ENCODE measurements at regions not wholly inside any gene's neighbourhood (a gene's known extent, or its start where the extent isn't known, plus 50 kb on each side); places are given as distances from the start of the nearest gene placed in this dataset.

DNA sequence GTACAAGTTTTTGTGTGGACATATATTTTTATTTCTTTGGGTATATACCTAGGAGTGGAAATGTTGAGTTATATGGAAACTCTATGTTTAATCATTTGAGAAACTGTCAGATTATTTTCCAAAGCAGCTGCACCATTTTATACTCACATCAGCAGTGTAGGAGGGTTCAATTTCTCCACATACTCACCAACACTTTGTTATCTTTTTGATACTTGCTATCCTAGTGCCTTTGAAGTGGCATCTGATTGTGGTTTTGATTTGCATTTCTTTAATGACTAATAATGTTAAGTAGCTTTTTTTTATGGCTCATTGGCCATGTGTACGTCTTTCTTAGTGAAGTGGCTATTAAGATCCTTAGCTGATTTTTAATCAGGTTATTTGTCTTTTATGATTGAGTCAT lies 64.7 kb upstream of the SLC8A1 start:
- Histone ChIP-seq H3K4me1 (no peaks in the 10 kb centered on the region), H3K9me3 (no peaks in the 10 kb centered on the region), H3K36me3 (no peaks in the 10 kb centered on the region), H3K27ac (no peak overlapping the region), H3K4me3 (no peak overlapping the region), H3K27me3 (no peaks in the 10 kb centered on the region)
- FAIRE-seq (no peak), ATAC-seq (no peak), DNase-seq (no peak)
- TF ChIP-seq, protein P1, sequence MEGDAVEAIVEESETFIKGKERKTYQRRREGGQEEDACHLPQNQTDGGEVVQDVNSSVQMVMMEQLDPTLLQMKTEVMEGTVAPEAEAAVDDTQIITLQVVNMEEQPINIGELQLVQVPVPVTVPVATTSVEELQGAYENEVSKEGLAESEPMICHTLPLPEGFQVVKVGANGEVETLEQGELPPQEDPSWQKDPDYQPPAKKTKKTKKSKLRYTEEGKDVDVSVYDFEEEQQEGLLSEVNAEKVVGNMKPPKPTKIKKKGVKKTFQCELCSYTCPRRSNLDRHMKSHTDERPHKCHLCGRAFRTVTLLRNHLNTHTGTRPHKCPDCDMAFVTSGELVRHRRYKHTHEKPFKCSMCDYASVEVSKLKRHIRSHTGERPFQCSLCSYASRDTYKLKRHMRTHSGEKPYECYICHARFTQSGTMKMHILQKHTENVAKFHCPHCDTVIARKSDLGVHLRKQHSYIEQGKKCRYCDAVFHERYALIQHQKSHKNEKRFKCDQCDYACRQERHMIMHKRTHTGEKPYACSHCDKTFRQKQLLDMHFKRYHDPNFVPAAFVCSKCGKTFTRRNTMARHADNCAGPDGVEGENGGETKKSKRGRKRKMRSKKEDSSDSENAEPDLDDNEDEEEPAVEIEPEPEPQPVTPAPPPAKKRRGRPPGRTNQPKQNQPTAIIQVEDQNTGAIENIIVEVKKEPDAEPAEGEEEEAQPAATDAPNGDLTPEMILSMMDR (IDR thresholded peaks at IDR 0.05) = no peak
- WGBS, 2 donors = 32 to 59% methylated on average over 1 of the region's 1 CpG
- intact Hi-C loops (cut with DNase I) = no loop called here

DNA sequence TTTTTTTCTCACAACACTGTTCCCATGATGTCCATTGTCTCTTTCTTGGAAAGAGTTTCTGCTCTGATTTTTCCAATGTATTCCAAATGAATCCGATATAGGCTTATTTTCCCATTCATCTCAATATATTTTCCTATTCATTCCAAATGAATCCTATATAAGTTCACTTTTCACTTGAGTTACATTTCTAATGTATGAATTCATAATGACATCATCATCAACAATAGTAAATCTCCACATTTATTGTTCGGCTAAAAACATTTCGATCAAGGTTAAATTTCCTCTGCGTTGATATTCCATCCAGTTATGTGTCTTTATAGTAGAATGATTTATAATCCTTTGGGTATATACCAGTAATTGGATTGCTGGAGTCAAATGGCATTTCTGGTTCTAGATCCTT lies 76.7 kb upstream of the SLC8A1 start:
- intact Hi-C loops (cut with DNase I) = no loop called here
- no peak overlapping the region for H3K4me3 ChIP-seq
- H3K9me3 ChIP-seq = no peaks in the 10 kb centered on the region
- H3K4me1 ChIP-seq = no peaks in the 10 kb centered on the region
- WGBS, 2 donors = 75 to 87% methylated on average over 4 of the region's 4 CpGs
- ATAC-seq (no peak), FAIRE-seq (no peak), DNase-seq (no peak)
- TF ChIP-seq, protein P1 (IDR thresholded peaks at IDR 0.05) = no peak
- no peak overlapping the region for H3K27ac ChIP-seq
- no peaks in the 10 kb centered on the region for H3K27me3 ChIP-seq
- H3K36me3 ChIP-seq = no peaks in the 10 kb centered on the region

DNA sequence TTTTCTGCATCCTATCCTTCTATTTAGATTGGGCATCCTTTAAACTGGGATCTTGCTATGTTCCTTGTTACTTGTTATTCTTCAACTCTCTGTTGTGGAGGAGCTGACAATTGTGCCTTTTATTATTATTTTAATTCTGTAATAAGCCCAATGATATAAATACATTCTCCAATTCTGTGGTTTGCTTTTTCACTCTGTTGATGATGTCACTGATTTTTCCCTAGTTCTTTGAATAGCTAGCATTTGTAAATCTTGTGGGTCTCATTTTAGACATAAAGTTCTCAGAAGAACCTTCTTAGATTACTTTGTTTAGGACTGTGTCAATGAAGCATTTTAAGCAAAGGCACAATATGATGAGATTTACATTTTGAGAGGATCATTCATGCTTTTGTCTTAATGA lies 79.5 kb upstream of the SLC8A1 start:
- FAIRE-seq = no peak
- TF ChIP-seq, protein P1 (IDR thresholded peaks at IDR 0.05) = no peak

DNA sequence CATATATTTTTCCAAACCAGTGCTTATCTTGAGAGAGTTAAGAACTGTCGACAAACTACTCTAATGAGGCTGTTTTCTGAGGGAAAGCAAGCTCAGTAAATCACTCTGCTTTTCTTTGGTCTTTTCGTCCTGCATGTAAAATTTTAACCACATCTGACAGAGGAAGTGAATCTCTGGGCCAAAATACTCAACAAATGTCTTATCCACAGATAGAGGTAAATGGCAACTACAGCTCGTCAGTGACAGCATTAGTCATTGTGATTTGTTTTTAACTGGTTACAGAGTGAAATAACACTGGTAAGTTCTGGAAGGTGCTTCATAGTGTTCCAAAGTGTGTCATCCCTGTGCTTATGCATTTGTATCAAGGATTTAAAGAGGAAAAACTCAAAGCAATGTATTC lies 82.6 kb upstream of the SLC8A1 start:
- no peaks in the 10 kb centered on the region for H3K27me3 ChIP-seq
- no peak overlapping the region for H3K4me3 ChIP-seq
- TF ChIP-seq, protein P1 (IDR thresholded peaks at IDR 0.05) = no peak
- intact Hi-C loops (cut with DNase I) = no loop called here
- no peaks in the 10 kb centered on the region for H3K9me3 ChIP-seq
- H3K36me3 ChIP-seq = no peaks in the 10 kb centered on the region
- DNase-seq (no peak), ATAC-seq (no peak), FAIRE-seq (no peak)
- 23% methylated on average over 3 of the region's 3 CpGs for WGBS, 2 donors
- H3K4me1 ChIP-seq = no peaks in the 10 kb centered on the region
- no peak overlapping the region for H3K27ac ChIP-seq

More for the DNA sequence above, 79.5 kb upstream of the SLC8A1 start:
- Histone ChIP-seq H3K27ac (no peak overlapping the region), H3K27me3 (no peaks in the 10 kb centered on the region), H3K9me3 (no peaks in the 10 kb centered on the region), H3K4me1 (no peaks in the 10 kb centered on the region), H3K4me3 (no peak overlapping the region), H3K36me3 (no peaks in the 10 kb centered on the region)
- intact Hi-C loops (cut with DNase I) = no loop called here
- no peak for DNase-seq
- ATAC-seq = no peak

GRCh38 chr2:40535972-40536371 lies 84.1 kb upstream of the SLC8A1 start:
- intact Hi-C loops (cut with DNase I) = no loop called here
- TF ChIP-seq, protein P1 (IDR thresholded peaks at IDR 0.05) = no peak
- Histone ChIP-seq H3K27ac (no peak overlapping the region), H3K4me1 (no peaks in the 10 kb centered on the region), H3K27me3 (no peaks in the 10 kb centered on the region), H3K9me3 (no peaks in the 10 kb centered on the region), H3K4me3 (no peak overlapping the region), H3K36me3 (no peaks in the 10 kb centered on the region)
- no peak for DNase-seq
- 65 to 73% methylated on average over 4 of the region's 4 CpGs for WGBS, 2 donors
- no peak for ATAC-seq
- FAIRE-seq = no peak

Data from pancreas (tissue), 10 donors.